GM12891 (cell line): ENCODE measurements at regions not wholly inside any gene's neighbourhood (a gene's known extent, or its start where the extent isn't known, plus 50 kb on each side); places are given as distances from the start of the nearest gene placed in this dataset.

Experiments used
- DNase-seq: peaks from one replicate; pipeline ENCODE4 v3.0.0; 2011; ENCODE audit warnings: low spot score; ENCODE audit not compliant: insufficient read length
- FAIRE-seq: peaks from 2 replicates; lab custom pipeline; 2011; peaks lifted over from hg19 to GRCh38; lab: Jason Lieb, UNC
- PAX5 ChIP-seq: IDR thresholded peaks from 2 replicates; pipeline ENCODE4 v1.6.1; 2011; ENCODE audit warnings: low read length, moderate library complexity, mild to moderate bottlenecking; ENCODE audit not compliant: insufficient read depth, severe bottlenecking
- POLR2A ChIP-seq: IDR thresholded peaks from 2 replicates; pipeline ENCODE4 v1.6.1; 2011; ENCODE audit warnings: low read depth, low read length, control low read depth
- POLR2AphosphoS5 ChIP-seq: IDR thresholded peaks from 2 replicates; pipeline ENCODE4 v1.6.1; 2011; ENCODE audit warnings: low read depth, low read length, control low read depth
- POU2F2 ChIP-seq: IDR thresholded peaks from 2 replicates; pipeline ENCODE4 v1.6.1; 2011; ENCODE audit warnings: low read depth, mild to moderate bottlenecking, control low read depth, low read length, moderate library complexity
- SPI1 ChIP-seq: IDR thresholded peaks from 2 replicates; pipeline ENCODE4 v1.6.1; 2011; ENCODE audit warnings: low read depth, low read length, control low read depth
- TAF1 ChIP-seq: IDR thresholded peaks from 2 replicates; pipeline ENCODE4 v1.6.1; 2011; ENCODE audit warnings: low read depth, low read length, control low read depth

- FAIRE-seq (no peak), DNase-seq (no peak)
- no peak for TF ChIP-seq POU2F2
- no peak for TF ChIP-seq POLR2A
- TF ChIP-seq POLR2AphosphoS5 = no peak
- TF ChIP-seq PAX5 = no peak
- TF ChIP-seq TAF1 = no peak
- TF ChIP-seq SPI1 = no peak
Observed at GRCh38 chr12:116416166-116416565, 138.7 kb upstream of the MED13L start.

GRCh38 chr12:116418551-116418950 lies 140.6 kb upstream of the MAP1LC3B2 start:
- TF ChIP-seq POLR2A (no peak), PAX5 (no peak), SPI1 (no peak), POU2F2 (no peak), POLR2AphosphoS5 (no peak), TAF1 (no peak)
- FAIRE-seq = no peak
- no peak for DNase-seq

GRCh38 chr12:116420227-116420880 lies 138.8 kb upstream of the MAP1LC3B2 start:
- DNase-seq (no peak), FAIRE-seq (no peak)
- TF ChIP-seq TAF1 (no peak), POLR2A (no peak), POU2F2 (no peak), POLR2AphosphoS5 (no peak), PAX5 (no peak), SPI1 (no peak)

GRCh38 chr12:116421785-116422538 lies 137.2 kb upstream of the MAP1LC3B2 start:
- FAIRE-seq (no peak), DNase-seq (no peak)
- TF ChIP-seq TAF1 (no peak), POLR2A (no peak), POU2F2 (no peak), POLR2AphosphoS5 (no peak), SPI1 (no peak), PAX5 (no peak)

- no peak for DNase-seq
- TF ChIP-seq PAX5 (no peak), POU2F2 (no peak), TAF1 (no peak), POLR2AphosphoS5 (no peak), POLR2A (no peak), SPI1 (no peak)
- FAIRE-seq = no peak
Observed at GRCh38 chr12:116423094-116423493, 136.1 kb upstream of the MAP1LC3B2 start.

- TF ChIP-seq SPI1 = no peak
- no peak for DNase-seq
- FAIRE-seq = no peak
Observed at GRCh38 chr12:116425256-116426193, 133.7 kb upstream of the MAP1LC3B2 start.

- TF ChIP-seq TAF1 = no peak
- no peak for TF ChIP-seq POLR2A
- no peak for TF ChIP-seq PAX5
- no peak for TF ChIP-seq POLR2AphosphoS5
- TF ChIP-seq SPI1 = no peak
- no peak for TF ChIP-seq POU2F2
- FAIRE-seq (no peak), DNase-seq (no peak)
Observed at GRCh38 chr12:116426391-116427136, 132.6 kb upstream of the MAP1LC3B2 start.

GRCh38 chr12:116427200-116427930 lies 131.8 kb upstream of the MAP1LC3B2 start:
- TF ChIP-seq POU2F2 (no peak), PAX5 (no peak), POLR2A (no peak), TAF1 (no peak)
- no peak for DNase-seq
- no peak for FAIRE-seq
